ENCODE measurements at regions not wholly inside any gene's neighbourhood (a gene's known extent, or its start where the extent isn't known, plus 50 kb on each side); places are given as distances from the start of the nearest gene placed in this dataset.

DNA sequence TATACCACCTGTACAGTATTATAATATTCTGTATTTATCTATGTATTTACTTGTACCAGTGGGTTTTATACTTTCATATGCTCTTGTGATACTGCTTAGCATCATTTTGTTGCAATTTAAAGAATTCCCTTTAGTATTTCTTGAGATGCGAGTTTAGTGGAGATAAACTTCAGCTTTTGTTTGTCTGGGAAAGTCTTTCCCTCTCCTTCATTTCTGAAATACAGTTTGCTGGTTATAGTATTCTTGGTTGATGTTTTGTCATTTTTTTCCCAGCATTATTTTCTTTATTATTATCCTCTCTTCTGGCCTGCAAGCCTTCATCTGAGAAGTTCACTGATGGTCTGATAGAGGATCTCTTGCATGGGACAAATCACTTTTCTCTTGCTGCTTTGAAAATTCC lies 136.6 kb upstream of the MCHR2 start:
- no peak for DNase-seq

- DNase-seq = no peak
Measured at GRCh38 chr6:100126790-100127484, 132.9 kb upstream of the MCHR2 start.

- no peak for DNase-seq
Measured at GRCh38 chr6:100121854-100122609, 128.0 kb upstream of the MCHR2 start.

- DNase-seq = no peak
Measured at GRCh38 chr6:100119261-100119660, 125.2 kb upstream of the MCHR2 start.

- no peak for DNase-seq
Measured at GRCh38 chr6:100118301-100118700, 124.3 kb upstream of the MCHR2 start.

DNA sequence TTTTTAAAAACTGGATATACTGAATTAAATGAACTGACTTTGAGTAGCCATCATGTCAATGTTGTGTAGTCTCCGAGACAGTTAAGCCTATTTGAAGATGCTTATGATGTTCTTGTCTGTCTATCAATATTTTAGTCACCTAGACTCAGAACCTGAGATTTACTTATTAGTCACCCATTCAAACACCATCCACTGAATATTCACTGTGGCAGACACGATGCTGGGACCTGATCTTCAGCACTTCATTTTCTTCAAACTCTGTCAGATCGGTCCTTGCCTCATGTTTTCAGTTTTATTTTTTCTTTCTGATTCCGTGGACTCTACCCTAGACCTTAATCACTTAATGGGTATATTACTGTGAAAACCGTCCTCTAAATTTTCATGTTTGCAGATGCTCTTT lies 123.7 kb upstream of the MCHR2 start:
- no peak for DNase-seq

GRCh38 chr6:100116411-100117194 lies 122.6 kb upstream of the MCHR2 start:
- DNase-seq = peak; percentile 3

- DNase-seq = no peak
Measured at GRCh38 chr6:100115407-100116101, 121.5 kb upstream of the MCHR2 start.

DNA sequence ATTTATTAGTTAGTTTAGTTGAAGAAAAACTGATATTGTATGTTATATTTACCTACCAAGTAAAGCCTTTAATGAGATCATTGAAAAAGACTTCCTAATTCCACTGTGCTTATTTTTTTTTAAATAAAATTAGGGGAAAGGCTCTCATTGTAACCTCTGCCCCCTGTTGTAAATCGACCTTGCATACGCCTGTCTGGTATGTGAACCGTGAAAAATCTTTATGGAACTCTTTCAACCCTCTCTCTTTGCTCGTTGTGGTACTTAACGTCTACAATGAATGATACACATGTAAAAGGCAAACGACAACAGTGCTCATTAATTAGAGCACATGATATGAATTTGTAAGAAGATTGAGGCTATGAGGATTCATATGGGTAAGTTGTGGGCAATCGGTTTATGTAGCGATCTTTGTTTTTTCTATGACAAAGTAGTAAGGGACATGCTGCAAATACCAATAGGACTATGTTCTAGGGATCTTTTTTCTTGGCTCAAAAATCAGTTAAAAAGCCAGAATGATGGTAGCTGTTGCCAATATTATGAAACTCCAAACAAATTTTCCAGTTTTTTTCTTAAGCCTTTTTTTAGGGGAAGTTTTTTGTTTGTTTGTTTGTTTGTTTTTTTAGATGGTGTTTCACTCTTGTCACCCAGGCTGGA lies 119.0 kb upstream of the MCHR2 start:
- no peak for DNase-seq

DNA sequence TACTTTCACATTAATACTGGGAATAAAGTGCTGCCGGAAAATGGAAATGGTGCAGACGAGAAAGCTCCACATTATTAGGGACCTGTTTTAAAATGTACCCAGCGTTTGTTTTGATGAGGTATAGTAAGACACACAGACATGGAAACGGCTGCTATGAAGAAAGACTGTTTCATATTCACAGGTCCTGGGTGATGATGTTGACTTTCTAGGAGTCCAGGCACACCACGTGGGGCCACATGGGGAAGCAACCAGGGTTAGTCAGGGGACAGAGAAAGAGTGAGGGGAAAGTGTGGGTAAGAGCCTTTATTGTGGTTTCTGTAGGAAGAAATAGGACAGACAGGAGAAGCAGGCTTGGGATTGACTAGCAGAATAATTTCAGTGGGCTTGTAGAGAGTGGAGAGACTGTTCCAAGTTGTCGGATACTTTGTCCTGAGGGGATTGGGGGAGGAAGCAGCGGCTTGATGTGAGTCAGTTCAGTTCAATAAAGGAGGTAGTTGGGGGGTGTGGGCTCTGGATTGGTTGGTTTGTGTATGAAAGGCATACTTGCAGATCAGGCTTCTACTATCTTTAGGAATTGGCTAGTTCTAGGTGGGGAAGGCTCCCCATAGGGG lies 112.0 kb upstream of the MCHR2 start:
- no peak for DNase-seq

DNA sequence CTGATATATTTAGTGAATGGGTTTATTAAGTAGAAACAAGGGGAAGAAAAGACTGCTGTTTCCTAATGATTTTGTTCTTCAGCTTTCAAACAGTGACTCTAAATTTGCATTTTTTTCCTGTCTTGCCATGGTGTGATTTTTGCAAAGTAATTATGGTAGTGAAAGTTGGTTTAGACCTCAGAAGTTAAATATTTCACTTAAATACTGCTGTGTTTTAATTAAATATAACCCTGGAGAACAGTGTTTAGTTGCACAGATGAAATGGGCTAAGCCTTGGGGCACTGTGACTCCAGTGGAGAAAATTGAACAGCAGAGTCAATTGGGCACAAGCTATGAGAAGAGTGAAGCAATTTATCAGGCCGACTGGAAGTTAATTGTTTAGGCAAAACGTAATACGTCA lies 111.1 kb upstream of the MCHR2 start:
- no peak for DNase-seq

- DNase-seq = no peak
Measured at GRCh38 chr6:100103931-100104330, 109.9 kb upstream of the MCHR2 start.

- DNase-seq = no peak
Measured at GRCh38 chr6:100103194-100103593, 109.2 kb upstream of the MCHR2 start.

GRCh38 chr6:100101644-100102043 lies 107.6 kb upstream of the MCHR2 start:
- no peak for DNase-seq

GRCh38 chr6:100100776-100101175 lies 106.8 kb upstream of the MCHR2 start:
- no peak for DNase-seq

DNA sequence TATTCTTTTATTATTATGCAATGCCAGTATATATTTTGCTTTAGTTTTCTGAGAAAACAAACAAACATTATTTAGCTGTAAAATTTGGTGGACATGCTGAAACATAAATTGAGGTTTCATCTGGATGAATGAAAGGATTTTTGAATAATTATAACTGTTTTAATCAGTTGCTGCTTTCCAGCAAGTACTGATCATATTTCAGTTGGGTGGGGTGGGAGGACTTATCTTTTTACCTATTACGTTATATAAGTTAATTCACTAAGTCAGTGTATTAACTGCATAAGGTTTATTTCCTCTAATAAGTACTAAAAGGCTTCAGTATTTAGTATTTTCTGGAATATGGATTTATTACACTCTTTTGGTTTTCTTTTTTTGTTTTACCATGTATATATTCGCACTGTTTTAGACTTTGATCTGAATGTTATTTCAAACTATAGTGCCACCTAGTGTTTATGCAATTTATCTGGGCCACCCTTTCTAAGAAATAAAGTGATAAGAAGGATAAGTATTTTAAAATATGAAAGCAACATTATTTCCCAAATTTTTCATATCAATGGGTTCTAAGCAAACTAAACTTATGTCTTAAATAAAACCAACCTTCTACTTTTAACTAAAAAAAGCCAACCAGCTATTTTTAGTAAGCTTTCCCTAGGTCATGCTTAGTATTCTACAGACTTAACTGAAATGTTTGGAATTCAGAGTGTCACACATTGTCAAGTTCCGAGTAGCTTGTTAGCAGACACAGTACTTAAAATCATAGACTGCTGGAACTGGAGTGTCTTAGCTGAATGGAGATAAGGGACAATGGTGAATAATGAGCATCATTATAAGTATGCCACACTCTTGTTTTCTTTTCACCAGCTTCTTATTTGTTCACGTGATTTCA lies 105.4 kb upstream of the MCHR2 start:
- peak; percentile 39 for DNase-seq

- no peak for DNase-seq
Measured at GRCh38 chr6:100096936-100097335, 102.9 kb upstream of the MCHR2 start.

GRCh38 chr6:100096341-100096740 lies 102.3 kb upstream of the MCHR2 start:
- DNase-seq = no peak

- no peak for DNase-seq
Measured at GRCh38 chr6:100093405-100093804, 99.4 kb upstream of the MCHR2 start.

GRCh38 chr6:100088009-100088408 lies 94.0 kb upstream of the MCHR2 start:
- no peak for DNase-seq

GRCh38 chr6:100084991-100085364 lies 91.0 kb upstream of the MCHR2 start:
- no peak for DNase-seq

All from DMS79 treated with DMSO at 0.1 percent for 48 hours (cell line).